ENCODE measurements at regions not wholly inside any gene's neighbourhood (a gene's known extent, or its start where the extent isn't known, plus 50 kb on each side); places are given as distances from the start of the nearest gene placed in this dataset.

- DNase-seq: no peak
These were observed 425.6 kb downstream of the NR2F2 start for GRCh38 chr15:96756146-96756545.

GRCh38 chr15:96756656-96757055 is 426.2 kb downstream of the NR2F2 start:
- no peak for DNase-seq

- DNase-seq: no peak
These were observed 432.1 kb downstream of the NR2F2 start for GRCh38 chr15:96762566-96762965.

- DNase-seq: no peak
These were observed 434.0 kb downstream of the NR2F2 start for GRCh38 chr15:96764501-96764900.

- no peak for DNase-seq
These were observed 434.4 kb downstream of the NR2F2 start for GRCh38 chr15:96764946-96765345.

- no peak for DNase-seq
These were observed 435.9 kb downstream of the NR2F2 start for GRCh38 chr15:96766366-96766765.

- no peak for DNase-seq
These were observed 437.4 kb downstream of the NR2F2 start for GRCh38 chr15:96767703-96768434.

GRCh38 chr15:96768435-96768789 is 437.9 kb downstream of the NR2F2 start:
- DNase-seq: no peak

- DNase-seq: no peak
These were observed 440.5 kb downstream of the NR2F2 start for GRCh38 chr15:96771035-96771434.

- DNase-seq: no peak
These were observed 443.7 kb downstream of the NR2F2 start for GRCh38 chr15:96774216-96774615.

- DNase-seq: no peak
These were observed 453.2 kb downstream of the NR2F2 start for GRCh38 chr15:96783746-96784145.

GRCh38 chr15:96790004-96790403 is 459.5 kb downstream of the NR2F2 start:
- no peak for DNase-seq

- DNase-seq: no peak
These were observed 461.7 kb downstream of the NR2F2 start for GRCh38 chr15:96792216-96792615.

- DNase-seq: no peak
These were observed 466.3 kb downstream of the NR2F2 start for GRCh38 chr15:96796841-96797240.

GRCh38 chr15:96801576-96802150 is 471.2 kb downstream of the NR2F2 start:
- no peak for DNase-seq

- DNase-seq: no peak
These were observed 472.2 kb downstream of the NR2F2 start for GRCh38 chr15:96802611-96803255.

- no peak for DNase-seq
These were observed 474.3 kb downstream of the NR2F2 start for GRCh38 chr15:96804754-96805153.

GRCh38 chr15:96807361-96807760 is 476.9 kb downstream of the NR2F2 start:
- no peak for DNase-seq

GRCh38 chr15:96817900-96818299 is 487.4 kb downstream of the NR2F2 start:
- no peak for DNase-seq

- DNase-seq: no peak
These were observed 488.4 kb downstream of the NR2F2 start for GRCh38 chr15:96818861-96819260.

GRCh38 chr15:96827981-96828380 is 497.5 kb downstream of the NR2F2 start:
- DNase-seq: no peak

GRCh38 chr15:96837241-96837970 is 506.9 kb downstream of the NR2F2 start:
- no peak for DNase-seq

GRCh38 chr15:96838081-96838480 is 507.6 kb downstream of the NR2F2 start:
- no peak for DNase-seq

All from activated CD4-positive, alpha-beta T cell treated with anti-CD3 and anti-CD28 coated beads, Interleukin-10, Interleukin-2, amounts not matched to agents 100 ng/mL and 50 ng/mL, durations not matched to agents 16 hours and 8 hours (primary cell).